AG09309 (cell line): ENCODE measurements at regions not wholly inside any gene's neighbourhood (a gene's known extent, or its start where the extent isn't known, plus 50 kb on each side); places are given as distances from the start of the nearest gene placed in this dataset.

Source experiments
- DNase-seq: peaks from one replicate; pipeline ENCODE4 v3.0.0-alpha.2; 2010; ENCODE audit warnings: low read depth
- H3K4me3 ChIP-seq: 2 replicates; pipeline ENCODE4 v1.5.1; 2011; ENCODE audit warnings: mild to moderate bottlenecking, low read depth, low read length, moderate library complexity; ENCODE audit not compliant: control insufficient read depth
- CTCF ChIP-seq: IDR thresholded peaks from 2 replicates; pipeline ENCODE4 v1.5.1; 2011; ENCODE audit warnings: mild to moderate bottlenecking, low read depth, low read length, inconsistent platforms; ENCODE audit not compliant: insufficient read depth, control insufficient read depth; ENCODE audit errors: missing control alignments

DNA sequence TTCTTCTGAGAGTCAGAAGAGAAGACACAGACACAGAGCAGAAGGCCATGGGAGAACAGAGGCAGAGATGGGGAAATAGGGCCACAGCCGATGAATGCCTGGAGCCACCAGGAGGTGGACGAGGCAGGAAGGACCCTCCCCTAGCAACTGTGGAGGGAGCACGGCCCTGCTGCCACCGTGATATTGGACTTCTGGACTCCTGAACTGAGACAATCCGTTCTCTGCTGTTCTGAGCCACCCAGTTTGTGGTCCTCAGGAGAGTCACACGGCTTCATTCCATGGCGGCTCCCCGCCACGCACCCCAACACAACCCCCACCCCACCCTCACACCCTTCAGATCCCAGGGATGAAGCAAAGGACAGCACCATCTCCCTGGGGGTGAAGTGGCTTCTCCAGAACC is 338.1 kb downstream of the CTTN start:
- no peak for TF ChIP-seq CTCF
- DNase-seq: no peak
- no peak overlapping the region for H3K4me3 ChIP-seq

GRCh38 chr11:70736937-70737640 is 338.8 kb downstream of the CTTN start:
- no peak overlapping the region for H3K4me3 ChIP-seq
- no peak for TF ChIP-seq CTCF
- DNase-seq: no peak

DNA sequence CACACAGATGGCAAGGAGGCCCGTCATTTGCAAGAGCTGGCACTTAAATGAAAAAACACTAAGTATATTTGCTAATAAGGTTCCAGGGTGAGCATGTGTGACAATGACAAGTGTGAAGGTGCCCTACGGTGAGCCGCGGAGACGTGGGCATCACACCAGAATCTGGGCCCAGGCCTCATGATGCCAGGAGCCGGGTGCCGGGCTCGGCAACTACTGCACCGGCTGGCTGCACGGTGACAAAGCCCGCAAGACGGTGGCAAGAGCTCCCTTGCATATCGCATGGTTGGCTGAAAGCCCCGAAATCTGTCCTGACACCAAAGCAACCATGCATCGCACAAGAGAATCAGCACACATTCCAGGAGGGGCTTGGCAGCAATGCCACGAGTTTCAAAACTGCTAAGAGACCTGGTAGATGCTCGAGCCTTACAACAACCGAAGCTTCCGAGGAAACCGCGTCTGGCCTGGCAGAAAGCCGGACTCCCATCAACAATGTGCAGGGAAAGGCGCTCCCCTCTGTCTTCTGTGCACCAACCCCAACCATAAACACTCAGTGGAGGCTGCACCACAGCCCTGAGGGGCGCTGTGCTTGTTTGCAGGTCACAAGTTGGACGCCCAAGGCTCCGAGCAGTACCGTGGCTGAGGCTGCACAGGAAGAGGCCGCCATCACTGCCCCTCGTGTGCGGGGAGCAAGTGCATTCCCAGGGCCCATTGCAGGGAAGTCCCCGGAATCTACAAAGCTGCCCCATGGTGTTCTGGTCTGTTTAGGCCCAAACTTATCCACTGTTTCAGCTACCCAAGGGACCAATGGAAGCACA is 339.7 kb downstream of the CTTN start:
- no peak overlapping the region for H3K4me3 ChIP-seq
- TF ChIP-seq CTCF: no peak
- DNase-seq: no peak

DNA sequence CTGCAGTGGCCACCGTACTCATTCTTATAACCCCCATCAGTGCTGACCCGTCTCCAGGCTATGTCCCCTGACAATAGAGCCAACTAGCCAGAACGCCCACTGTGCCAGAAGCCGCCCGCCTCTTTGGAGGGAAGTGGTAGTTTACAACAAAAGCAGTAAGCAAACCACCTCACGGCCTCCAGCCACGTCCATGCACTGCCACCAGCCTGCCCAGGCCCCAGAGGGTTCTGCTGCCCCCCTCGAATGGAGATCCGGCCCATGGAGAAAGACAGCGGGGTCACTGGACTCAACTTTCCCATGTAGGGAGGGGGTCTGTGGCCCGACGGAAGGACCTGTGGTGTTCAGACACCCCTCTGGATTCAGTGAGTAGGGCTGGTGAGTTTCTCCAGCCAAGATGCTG is 340.3 kb downstream of the CTTN start:
- no peak for TF ChIP-seq CTCF
- DNase-seq: no peak
- no peak overlapping the region for H3K4me3 ChIP-seq

DNA sequence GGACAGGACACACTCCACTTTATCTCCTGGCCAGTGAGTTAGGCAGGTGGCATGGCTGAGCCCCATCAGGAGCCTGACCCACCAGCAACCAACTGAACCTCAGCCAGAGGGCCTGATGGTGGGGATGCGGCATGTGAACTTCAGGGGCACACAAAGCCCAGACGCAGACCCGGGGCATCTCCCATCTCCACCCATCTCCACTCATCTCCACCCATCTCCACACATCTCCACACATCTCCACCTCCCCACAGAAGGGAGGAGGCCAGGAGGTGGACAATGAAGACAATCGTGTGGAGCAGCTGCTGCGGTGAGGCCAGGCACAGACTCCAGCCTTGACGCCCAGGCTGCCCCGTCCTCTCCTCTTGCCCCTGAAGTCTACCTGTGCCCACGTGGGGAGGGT is 340.8 kb downstream of the CTTN start:
- H3K4me3 ChIP-seq: no peak overlapping the region
- DNase-seq: no peak
- no peak for TF ChIP-seq CTCF

DNA sequence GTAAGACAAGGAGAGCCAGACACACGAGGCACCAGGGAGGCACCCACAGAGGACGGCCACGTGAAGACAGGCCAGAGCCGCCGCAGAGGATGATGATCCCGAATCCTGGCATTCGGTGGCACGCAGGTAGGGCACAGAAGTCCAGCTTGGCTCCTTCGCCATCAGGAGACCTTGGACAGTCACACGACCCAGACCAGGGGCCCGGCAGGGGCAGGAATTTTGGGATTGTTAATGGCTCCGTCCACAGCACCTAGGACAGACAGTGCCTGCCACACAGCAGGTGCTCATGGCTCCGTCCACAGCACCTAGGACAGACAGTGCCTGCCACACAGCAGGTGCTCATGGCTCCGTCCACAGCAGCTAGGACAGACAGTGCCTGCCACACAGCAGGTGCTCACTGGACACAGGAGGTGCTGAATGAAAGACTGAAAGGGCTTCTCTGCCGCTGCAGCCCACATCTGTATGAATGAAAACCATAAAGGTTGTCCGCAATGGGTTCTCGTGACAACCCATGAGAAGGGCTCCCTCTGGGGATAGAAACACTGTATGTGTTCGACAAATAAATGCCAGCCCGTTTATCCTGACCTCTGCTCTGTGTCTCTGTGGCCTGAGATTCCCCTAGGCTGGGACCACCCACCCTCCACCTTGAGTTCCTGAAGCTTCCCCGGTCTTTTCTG is 341.6 kb downstream of the CTTN start:
- DNase-seq: no peak
- H3K4me3 ChIP-seq: no peak overlapping the region
- no peak for TF ChIP-seq CTCF
